B cell (primary cell): ENCODE measurements at regions not wholly inside any gene's neighbourhood (a gene's known extent, or its start where the extent isn't known, plus 50 kb on each side); places are given as distances from the start of the nearest gene placed in this dataset.

Experiments used
- ATAC-seq: fragments of 200-7000 bp; cut with Tn5 transposase; one replicate; pipeline ENCODE4 v1.10.0; 2021; ENCODE audit warnings: low read depth, mild to moderate bottlenecking, moderate number of reproducible peaks, moderate library complexity
- CTCF ChIA-PET: fragments of 350-600 bp; sonication (Branson Sonifier 250); formaldehyde crosslinking; loops from one replicate; lab custom pipeline; 2021; ENCODE audit warnings: antibody characterized with exemption, inconsistent platforms; lab: Charles Lee
- POLR2A ChIA-PET: fragments of 350-600 bp; sonication (Branson Sonifier 250); formaldehyde crosslinking; loops from one replicate; lab custom pipeline; 2021; ENCODE audit warnings: antibody characterized with exemption; lab: Charles Lee
- DNase-seq: peaks from one replicate; pipeline ENCODE4 v3.0.0; 2013
- H2AFZ ChIP-seq: 2 replicates; pipeline ENCODE4 v1.6.1; 2012; ENCODE audit warnings: mild to moderate bottlenecking, low read depth, low read length; ENCODE audit not compliant: insufficient read depth, poor library complexity, severe bottlenecking
- H3K27ac ChIP-seq, 2 donors: 1 replicate in 1 of 2; 2 replicates in 1 of 2; pipeline ENCODE4 v1.5.1; 2012 to 2013; ENCODE audit warnings: low read length in 2 of 2, mild to moderate bottlenecking in 2 of 2, moderate library complexity in 1 of 2
- H3K27me3 ChIP-seq, 4 experiments: fragments of 200-600 bp in 1 of 4; sonication (generic) in 1 of 4; replicated peaks in 1 of 4; 1 replicate in 2 of 4; 2 replicates in 2 of 4; pipeline versions ENCODE4 v1.6.1 to v1.7.0; 2013 to 2016; ENCODE audit warnings: low read length in 3 of 4, mild to moderate bottlenecking in 2 of 4, mixed read lengths in 1 of 4, moderate library complexity in 1 of 4; ENCODE audit not compliant: insufficient read depth in 4 of 4, control insufficient read depth in 3 of 4; ENCODE audit errors: control extremely low read depth in 1 of 4
- H3K36me3 ChIP-seq, 2 experiments: replicated peaks in 1 of 2; 1 replicate in 1 of 2; 2 replicates in 1 of 2; pipeline versions ENCODE4 v1.6.1 to v1.7.1; 2013; ENCODE audit warnings: low read length in 1 of 2; ENCODE audit not compliant: insufficient read depth in 2 of 2, control insufficient read depth in 1 of 2; ENCODE audit errors: control extremely low read depth in 1 of 2, extremely low read depth in 1 of 2
- H3K4me1 ChIP-seq, 2 donors: fragments of 200-600 bp in 1 of 2; sonication (generic) in 1 of 2; 1 replicate in 1 of 2; 2 replicates in 1 of 2; pipeline versions ENCODE4 v1.5.1 to v1.6.1; 2013 to 2017; ENCODE audit warnings: low read length in 2 of 2; ENCODE audit not compliant: control insufficient read depth in 2 of 2, insufficient read depth in 2 of 2
- H3K4me2 ChIP-seq: replicated peaks from 2 replicates; pipeline ENCODE3; 2012; ENCODE audit warnings: mild to moderate bottlenecking, low read depth, low read length; ENCODE audit not compliant: poor library complexity, severe bottlenecking
- H3K4me3 ChIP-seq, 5 experiments: fragments of 200-600 bp in 1 of 5; sonication (generic) in 1 of 5; 1 replicate in 3 of 5; 2 replicates in 2 of 5; pipeline versions ENCODE4 v1.5.1 to v1.7.0; 2011 to 2016; ENCODE audit warnings: low read length in 4 of 5, mild to moderate bottlenecking in 4 of 5, low read depth in 2 of 5, control low read depth in 1 of 5, moderate library complexity in 1 of 5; ENCODE audit not compliant: insufficient read depth in 1 of 5; ENCODE audit errors: control extremely low read depth in 1 of 5, extremely low read depth in 1 of 5
- H3K79me2 ChIP-seq: fragments of 200-600 bp; sonication (generic); one replicate; pipeline ENCODE4 v1.6.0; 2016; ENCODE audit warnings: low read length; ENCODE audit not compliant: control insufficient read depth, insufficient read depth
- H3K9ac ChIP-seq: fragments of 200-600 bp; sonication (generic); 2 replicates; pipeline ENCODE4 v1.6.1; 2017; ENCODE audit warnings: mild to moderate bottlenecking, low read length, moderate library complexity
- H3K9me3 ChIP-seq, 3 donors: one replicate each; pipeline versions ENCODE4 v1.6.1 to v1.7.1; 2013; ENCODE audit warnings: low read length in 2 of 3; ENCODE audit not compliant: control insufficient read depth in 2 of 3, insufficient read depth in 1 of 3; ENCODE audit errors: control extremely low read depth in 1 of 3
- H4K20me1 ChIP-seq: 2 replicates; pipeline ENCODE4 v1.6.0; 2012; ENCODE audit warnings: mild to moderate bottlenecking, low read length; ENCODE audit not compliant: insufficient read depth, control insufficient read depth, poor library complexity, severe bottlenecking
- H3K27ac Mint-ChIP-seq: one replicate; pipeline ENCODE4 v1.8.0; 2021; ENCODE audit warnings: mixed read lengths
- H3K27me3 Mint-ChIP-seq: one replicate; pipeline ENCODE4 v1.8.0; 2021; ENCODE audit warnings: mixed read lengths
- H3K4me1 Mint-ChIP-seq: one replicate; pipeline ENCODE4 v1.8.0; 2021; ENCODE audit warnings: mixed read lengths
- H3K4me3 Mint-ChIP-seq: one replicate; pipeline ENCODE4 v1.8.0; 2021; ENCODE audit warnings: mixed read lengths
- H3K9me3 Mint-ChIP-seq: one replicate; pipeline ENCODE4 v1.8.0; 2022; ENCODE audit warnings: mixed read lengths; ENCODE audit not compliant: insufficient read depth
- EZH2 ChIP-seq: IDR thresholded peaks from 2 replicates; pipeline ENCODE4 v1.6.1; 2012; ENCODE audit warnings: borderline replicate concordance, low read depth, mild to moderate bottlenecking, moderate library complexity, low read length; ENCODE audit not compliant: insufficient read depth, poor library complexity, severe bottlenecking
- WGBS: methylation state at CpG from one replicate; pipeline ENCODE4 v1.1.5; 2013; ENCODE audit warnings: missing lambda C conversion rate; ENCODE audit not compliant: insufficient coverage; 5-methylcytosine and 5-hydroxymethylcytosine counted together
- intact Hi-C: fragments of 100-400 bp; cut with micrococcal nuclease; formaldehyde crosslinking; loops from one replicate; pipeline ENCODE4 v1.10.0; 2022
- TF ChIP-seq, protein P1 (sequence below): fragments of 200-600 bp; IDR thresholded peaks from one replicate; pipeline ENCODE4 v1.8.0; 2022; ENCODE audit warnings: antibody characterized with exemption, mild to moderate bottlenecking

DNA sequence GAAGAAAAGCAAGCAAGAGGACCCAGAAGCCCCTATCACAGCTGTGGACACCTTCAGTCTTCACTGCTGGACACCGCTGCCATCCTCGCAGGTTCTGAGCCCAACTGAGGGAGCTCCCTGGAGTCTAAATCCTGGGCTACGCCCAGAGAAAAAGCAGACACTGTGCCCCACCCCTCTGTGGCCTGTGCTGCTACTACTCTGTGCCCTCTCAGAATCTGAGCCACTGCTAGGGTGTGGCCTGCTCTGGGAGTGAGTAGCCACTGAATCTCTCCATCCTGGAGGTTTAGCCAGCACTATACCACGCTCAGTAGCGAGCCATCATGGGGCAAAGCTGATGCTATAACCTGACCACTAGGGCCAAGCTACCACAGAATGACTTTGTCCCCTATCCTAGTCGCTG lies 338.2 kb downstream of the NPR3 start:
- Histone ChIP-seq H3K36me3 (no peaks in the 10 kb centered on the region), H3K27ac (no peak overlapping the region), H3K27me3 (no peaks in the 10 kb centered on the region), H3K79me2 (no peaks in the 10 kb centered on the region), H3K4me2 (no peak overlapping the region), H4K20me1 (no peaks in the 10 kb centered on the region), H3K9ac (no peak overlapping the region), H3K9me3 (peaks cover 0 to 11% (median 0%) of the 10 kb centered on the region in 3 donors), H3K4me3 (no peak overlapping the region), H3K4me1 (no peaks in the 10 kb centered on the region), H2AFZ (no peak overlapping the region)
- H3K4me3 Mint-ChIP-seq: no peak overlapping the region
- POLR2A ChIA-PET: no interaction called here
- no peaks in the 10 kb centered on the region for H3K27me3 Mint-ChIP-seq
- TF ChIP-seq, protein P1, sequence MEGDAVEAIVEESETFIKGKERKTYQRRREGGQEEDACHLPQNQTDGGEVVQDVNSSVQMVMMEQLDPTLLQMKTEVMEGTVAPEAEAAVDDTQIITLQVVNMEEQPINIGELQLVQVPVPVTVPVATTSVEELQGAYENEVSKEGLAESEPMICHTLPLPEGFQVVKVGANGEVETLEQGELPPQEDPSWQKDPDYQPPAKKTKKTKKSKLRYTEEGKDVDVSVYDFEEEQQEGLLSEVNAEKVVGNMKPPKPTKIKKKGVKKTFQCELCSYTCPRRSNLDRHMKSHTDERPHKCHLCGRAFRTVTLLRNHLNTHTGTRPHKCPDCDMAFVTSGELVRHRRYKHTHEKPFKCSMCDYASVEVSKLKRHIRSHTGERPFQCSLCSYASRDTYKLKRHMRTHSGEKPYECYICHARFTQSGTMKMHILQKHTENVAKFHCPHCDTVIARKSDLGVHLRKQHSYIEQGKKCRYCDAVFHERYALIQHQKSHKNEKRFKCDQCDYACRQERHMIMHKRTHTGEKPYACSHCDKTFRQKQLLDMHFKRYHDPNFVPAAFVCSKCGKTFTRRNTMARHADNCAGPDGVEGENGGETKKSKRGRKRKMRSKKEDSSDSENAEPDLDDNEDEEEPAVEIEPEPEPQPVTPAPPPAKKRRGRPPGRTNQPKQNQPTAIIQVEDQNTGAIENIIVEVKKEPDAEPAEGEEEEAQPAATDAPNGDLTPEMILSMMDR: no peak
- no peak for TF ChIP-seq EZH2
- CTCF ChIA-PET: no interaction called here
- no peak overlapping the region for H3K27ac Mint-ChIP-seq
- H3K9me3 Mint-ChIP-seq: peaks cover 5% of the 10 kb centered on the region
- DNase-seq (no peak), ATAC-seq (no peak)
- WGBS: 78% methylated on average over 4 of the region's 6 CpGs
- intact Hi-C loops: no loop called here
- no peaks in the 10 kb centered on the region for H3K4me1 Mint-ChIP-seq

DNA sequence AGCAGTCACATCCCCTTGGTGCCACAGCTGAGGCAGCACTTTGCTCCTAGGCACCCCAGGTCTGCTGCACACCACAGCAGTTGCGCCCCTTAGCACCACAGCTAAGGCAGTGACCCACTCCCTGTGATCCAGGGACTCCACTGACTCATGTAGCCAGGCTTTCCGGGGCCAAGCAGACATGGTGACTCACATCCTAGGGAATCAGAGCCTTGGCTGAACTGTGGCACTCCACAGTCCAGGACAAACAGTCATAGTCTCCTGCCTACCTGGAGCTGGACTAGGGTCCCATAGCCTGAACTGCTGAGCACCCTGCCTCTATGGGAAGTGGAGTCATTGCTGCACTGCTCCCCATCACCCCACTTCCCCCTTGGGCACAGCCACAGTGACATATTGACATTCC lies 338.7 kb downstream of the NPR3 start:
- no peak for TF ChIP-seq EZH2
- TF ChIP-seq, protein P1: no peak
- H3K79me2 ChIP-seq: no peaks in the 10 kb centered on the region
- Mint-ChIP-seq H3K4me1 (no peaks in the 10 kb centered on the region), H3K4me3 (no peak overlapping the region), H3K27me3 (no peaks in the 10 kb centered on the region), H3K27ac (no peak overlapping the region), H3K9me3 (peaks cover 5% of the 10 kb centered on the region)
- DNase-seq: no peak
- no peaks in the 10 kb centered on the region for H3K27me3 ChIP-seq
- no peak for ATAC-seq
- POLR2A ChIA-PET: no interaction called here
- H3K4me2 ChIP-seq: no peak overlapping the region
- intact Hi-C loops: no loop called here
- no peaks in the 10 kb centered on the region for H3K4me1 ChIP-seq
- no peak overlapping the region for H2AFZ ChIP-seq
- no peak overlapping the region for H3K4me3 ChIP-seq
- no peaks in the 10 kb centered on the region for H3K36me3 ChIP-seq
- CTCF ChIA-PET: no interaction called here
- H4K20me1 ChIP-seq: no peaks in the 10 kb centered on the region
- H3K9me3 ChIP-seq: peaks cover 0 to 11% (median 0%) of the 10 kb centered on the region in 3 donors
- no peak overlapping the region for H3K27ac ChIP-seq
- H3K9ac ChIP-seq: no peak overlapping the region
- 78% methylated on average over 2 of the region's 2 CpGs for WGBS
